GM23338 (cell line): ENCODE measurements at regions not wholly inside any gene's neighbourhood (a gene's known extent, or its start where the extent isn't known, plus 50 kb on each side); places are given as distances from the start of the nearest gene placed in this dataset.

Source experiments
- ATAC-seq: fragments of 200-7000 bp; cut with Tn5 transposase; 3 replicates; pipeline ENCODE4 v1.9.1; 2020
- DNase-seq: peaks from one replicate; pipeline ENCODE4 v3.0.0-alpha.2; 2015; ENCODE audit warnings: low spot score
- H2AFZ ChIP-seq: fragments of 200-600 bp; sonication (generic); 2 replicates; pipeline ENCODE4 v1.8.0; 2016; ENCODE audit warnings: antibody characterized with exemption, mild to moderate bottlenecking, moderate library complexity
- H3F3A ChIP-seq: fragments of 200-600 bp; sonication (generic); replicated peaks from 2 replicates; pipeline ENCODE4 v1.8.0; 2017; ENCODE audit warnings: antibody characterized with exemption, mixed run types, low read depth
- H3K27ac ChIP-seq: fragments of 200-600 bp; sonication (generic); 2 replicates; pipeline ENCODE4 v1.6.1; 2016; ENCODE audit warnings: low read depth
- H3K27me3 ChIP-seq: fragments of 200-600 bp; sonication (generic); 2 replicates; pipeline ENCODE4 v1.8.0; 2016; ENCODE audit warnings: mild to moderate bottlenecking, mixed run types, moderate library complexity; ENCODE audit not compliant: insufficient read depth
- H3K36me3 ChIP-seq: fragments of 200-600 bp; sonication (generic); 2 replicates; pipeline ENCODE4 v1.8.0; 2016; ENCODE audit warnings: mild to moderate bottlenecking; ENCODE audit not compliant: insufficient read depth
- H3K4me1 ChIP-seq: fragments of 200-600 bp; sonication (generic); 2 replicates; pipeline ENCODE4 v1.8.0; 2016; ENCODE audit warnings: mild to moderate bottlenecking, moderate library complexity; ENCODE audit not compliant: insufficient read depth
- H3K4me2 ChIP-seq: fragments of 200-600 bp; sonication (generic); 2 replicates; pipeline ENCODE4 v1.7.1; 2017; ENCODE audit warnings: mixed run types
- H3K4me3 ChIP-seq: fragments of 200-600 bp; sonication (generic); 2 replicates; pipeline ENCODE4 v1.6.1; 2016; ENCODE audit warnings: mixed run types
- H3K79me2 ChIP-seq: fragments of 200-600 bp; sonication (generic); replicated peaks from 2 replicates; pipeline ENCODE4 v1.8.0; 2017; ENCODE audit warnings: mild to moderate bottlenecking; ENCODE audit not compliant: insufficient read depth
- H3K9me2 ChIP-seq: fragments of 200-600 bp; sonication (generic); 2 replicates; pipeline ENCODE4 v1.8.0; 2017; ENCODE audit not compliant: insufficient read depth
- H4K20me1 ChIP-seq: fragments of 200-600 bp; sonication (generic); replicated peaks from 2 replicates; pipeline ENCODE4 v1.8.0; 2017; ENCODE audit warnings: mild to moderate bottlenecking; ENCODE audit not compliant: insufficient read depth
- H3K27ac Mint-ChIP-seq: 2 replicates; pipeline ENCODE4 v1.8.0; 2020; ENCODE audit warnings: inconsistent platforms, mild to moderate bottlenecking, moderate library complexity, mixed read lengths
- H3K27me3 Mint-ChIP-seq: 3 replicates; pipeline ENCODE4 v1.8.0; 2022; ENCODE audit warnings: low read depth, mild to moderate bottlenecking, moderate library complexity, mixed read lengths, inconsistent platforms; ENCODE audit not compliant: insufficient read depth, poor library complexity
- H3K36me3 Mint-ChIP-seq: 3 replicates; pipeline ENCODE4 v1.8.0; 2021; ENCODE audit warnings: low read depth, mild to moderate bottlenecking, inconsistent platforms, moderate library complexity, mixed read lengths
- H3K4me1 Mint-ChIP-seq: 3 replicates; pipeline ENCODE4 v1.8.0; 2020; ENCODE audit warnings: mild to moderate bottlenecking, inconsistent platforms, mixed read lengths
- H3K4me3 Mint-ChIP-seq: 3 replicates; pipeline ENCODE4 v1.8.0; 2021; ENCODE audit warnings: moderate library complexity, mild to moderate bottlenecking, inconsistent platforms, mixed read lengths
- H3K9me3 Mint-ChIP-seq: 3 replicates; pipeline ENCODE4 v1.8.0; 2020; ENCODE audit warnings: moderate library complexity, mild to moderate bottlenecking, inconsistent platforms, mixed read lengths
- CREB1 ChIP-seq: fragments of 250-450 bp; sonication (Bioruptor Pico); IDR thresholded peaks from 2 replicates; pipeline ENCODE4 v1.5.0; 2020; ENCODE audit warnings: low read depth, mild to moderate bottlenecking, moderate library complexity
- EZH2 ChIP-seq: fragments of 200-600 bp; sonication (generic); IDR thresholded peaks from one replicate; pipeline ENCODE4 v1.8.0; 2017; ENCODE audit warnings: antibody characterized with exemption, mild to moderate bottlenecking, low read depth; ENCODE audit not compliant: unreplicated experiment
- EZH2phosphoT487 ChIP-seq: fragments of 200-600 bp; sonication (generic); IDR thresholded peaks from one replicate; pipeline ENCODE4 v1.8.1; 2018; ENCODE audit warnings: antibody characterized with exemption; ENCODE audit not compliant: unreplicated experiment
- JUNB ChIP-seq: IDR thresholded peaks from one replicate; pipeline ENCODE4 v1.6.1; 2016; ENCODE audit warnings: antibody characterized with exemption; ENCODE audit not compliant: unreplicated experiment
- NANOG ChIP-seq: IDR thresholded peaks from 2 replicates; pipeline ENCODE4 v1.6.1; 2016; ENCODE audit warnings: antibody characterized with exemption, borderline replicate concordance
- POLR2AphosphoS5 ChIP-seq: IDR thresholded peaks from 2 replicates; pipeline ENCODE4 v1.6.1; 2016; ENCODE audit warnings: antibody characterized with exemption, low read depth
- STAT1 ChIP-seq: IDR thresholded peaks from one replicate; pipeline ENCODE4 v1.6.1; 2016; ENCODE audit warnings: antibody characterized with exemption; ENCODE audit not compliant: unreplicated experiment
- ZNF114 ChIP-seq: fragments of 250-450 bp; sonication (Bioruptor Pico); IDR thresholded peaks from 2 replicates; pipeline ENCODE4 v1.5.0; 2020; ENCODE audit warnings: mild to moderate bottlenecking, moderate library complexity
- ZNF331 ChIP-seq: fragments of 250-450 bp; sonication (Bioruptor Pico); IDR thresholded peaks from 2 replicates; pipeline ENCODE4 v1.5.0; 2020; ENCODE audit warnings: low read depth, mild to moderate bottlenecking, moderate library complexity
- TF ChIP-seq, protein P1 (sequence below): IDR thresholded peaks from 2 replicates; pipeline ENCODE4 v1.6.1; 2016; ENCODE audit warnings: antibody characterized with exemption
- TF ChIP-seq, protein P2 (sequence below): fragments of 250-450 bp; sonication (Bioruptor Pico); IDR thresholded peaks from 2 replicates; pipeline ENCODE4 v1.5.0; 2020; ENCODE audit warnings: mild to moderate bottlenecking, moderate library complexity
- TF ChIP-seq, protein P3 (sequence below): IDR thresholded peaks from one replicate; pipeline ENCODE4 v1.6.1; 2018; ENCODE audit warnings: antibody characterized with exemption; ENCODE audit not compliant: unreplicated experiment
- TF ChIP-seq, protein P4 (sequence below), 2 experiments: fragments of 200-600 bp in 1 of 2; sonication (generic) in 1 of 2; conservative IDR thresholded peaks; 2 replicates each; pipeline versions ENCODE4 v1.5.1 to v1.6.1; 2016 to 2017; ENCODE audit warnings: antibody characterized with exemption in 2 of 2, low read depth in 2 of 2, mild to moderate bottlenecking in 2 of 2, moderate library complexity in 1 of 2

DNA sequence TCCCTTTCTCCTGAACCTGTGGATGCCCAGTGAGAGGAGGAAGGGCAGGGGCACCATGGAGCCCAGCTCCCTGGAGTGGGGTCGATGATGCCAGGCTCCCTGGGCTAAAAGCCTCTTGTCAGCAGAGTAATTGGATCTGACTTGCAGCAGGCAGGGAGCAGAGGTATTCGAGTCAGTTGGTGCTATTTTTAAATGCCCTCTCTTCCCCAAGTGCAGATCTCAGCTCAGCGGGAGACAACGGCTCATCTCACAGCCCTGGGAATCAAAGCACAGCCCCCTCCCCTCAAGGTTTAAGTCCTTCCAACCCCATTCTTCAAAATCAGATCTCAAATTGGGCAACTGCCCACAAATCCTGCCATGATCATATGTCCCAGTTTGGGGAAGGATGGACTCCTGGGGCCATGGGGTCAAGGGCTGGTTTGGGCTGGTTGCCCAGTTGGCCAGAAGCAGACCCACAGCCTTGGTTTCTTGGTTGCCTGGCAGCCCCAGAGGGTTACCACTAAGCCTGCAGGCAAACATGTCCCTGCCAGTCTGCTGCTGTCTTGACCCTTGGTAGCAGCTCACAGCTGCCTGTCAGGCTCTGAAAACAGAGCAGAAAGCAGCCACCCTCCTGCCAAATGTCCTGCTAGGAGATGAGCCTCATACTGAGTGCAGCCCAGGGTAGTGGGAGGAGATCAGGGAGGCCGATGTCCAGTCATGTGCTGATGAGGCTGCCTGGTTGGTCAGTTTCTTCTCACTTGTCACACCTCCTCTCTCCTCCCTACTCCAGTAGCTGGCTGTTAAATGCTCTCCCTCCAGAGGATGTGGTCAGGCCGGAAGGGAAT lies 244.9 kb downstream of the LOXHD1 start:
- TF ChIP-seq JUNB (no peak), EZH2phosphoT487 (no peak), NANOG (no peak), POLR2AphosphoS5 (no peak), ZNF114 (no peak), EZH2 (no peak), CREB1 (CRISPR knock-in tag) (no peak), STAT1 (no peak), ZNF331 (CRISPR knock-in tag) (no peak)
- TF ChIP-seq, protein P1, sequence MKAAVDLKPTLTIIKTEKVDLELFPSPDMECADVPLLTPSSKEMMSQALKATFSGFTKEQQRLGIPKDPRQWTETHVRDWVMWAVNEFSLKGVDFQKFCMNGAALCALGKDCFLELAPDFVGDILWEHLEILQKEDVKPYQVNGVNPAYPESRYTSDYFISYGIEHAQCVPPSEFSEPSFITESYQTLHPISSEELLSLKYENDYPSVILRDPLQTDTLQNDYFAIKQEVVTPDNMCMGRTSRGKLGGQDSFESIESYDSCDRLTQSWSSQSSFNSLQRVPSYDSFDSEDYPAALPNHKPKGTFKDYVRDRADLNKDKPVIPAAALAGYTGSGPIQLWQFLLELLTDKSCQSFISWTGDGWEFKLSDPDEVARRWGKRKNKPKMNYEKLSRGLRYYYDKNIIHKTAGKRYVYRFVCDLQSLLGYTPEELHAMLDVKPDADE, result no peak
- TF ChIP-seq, protein P2, sequence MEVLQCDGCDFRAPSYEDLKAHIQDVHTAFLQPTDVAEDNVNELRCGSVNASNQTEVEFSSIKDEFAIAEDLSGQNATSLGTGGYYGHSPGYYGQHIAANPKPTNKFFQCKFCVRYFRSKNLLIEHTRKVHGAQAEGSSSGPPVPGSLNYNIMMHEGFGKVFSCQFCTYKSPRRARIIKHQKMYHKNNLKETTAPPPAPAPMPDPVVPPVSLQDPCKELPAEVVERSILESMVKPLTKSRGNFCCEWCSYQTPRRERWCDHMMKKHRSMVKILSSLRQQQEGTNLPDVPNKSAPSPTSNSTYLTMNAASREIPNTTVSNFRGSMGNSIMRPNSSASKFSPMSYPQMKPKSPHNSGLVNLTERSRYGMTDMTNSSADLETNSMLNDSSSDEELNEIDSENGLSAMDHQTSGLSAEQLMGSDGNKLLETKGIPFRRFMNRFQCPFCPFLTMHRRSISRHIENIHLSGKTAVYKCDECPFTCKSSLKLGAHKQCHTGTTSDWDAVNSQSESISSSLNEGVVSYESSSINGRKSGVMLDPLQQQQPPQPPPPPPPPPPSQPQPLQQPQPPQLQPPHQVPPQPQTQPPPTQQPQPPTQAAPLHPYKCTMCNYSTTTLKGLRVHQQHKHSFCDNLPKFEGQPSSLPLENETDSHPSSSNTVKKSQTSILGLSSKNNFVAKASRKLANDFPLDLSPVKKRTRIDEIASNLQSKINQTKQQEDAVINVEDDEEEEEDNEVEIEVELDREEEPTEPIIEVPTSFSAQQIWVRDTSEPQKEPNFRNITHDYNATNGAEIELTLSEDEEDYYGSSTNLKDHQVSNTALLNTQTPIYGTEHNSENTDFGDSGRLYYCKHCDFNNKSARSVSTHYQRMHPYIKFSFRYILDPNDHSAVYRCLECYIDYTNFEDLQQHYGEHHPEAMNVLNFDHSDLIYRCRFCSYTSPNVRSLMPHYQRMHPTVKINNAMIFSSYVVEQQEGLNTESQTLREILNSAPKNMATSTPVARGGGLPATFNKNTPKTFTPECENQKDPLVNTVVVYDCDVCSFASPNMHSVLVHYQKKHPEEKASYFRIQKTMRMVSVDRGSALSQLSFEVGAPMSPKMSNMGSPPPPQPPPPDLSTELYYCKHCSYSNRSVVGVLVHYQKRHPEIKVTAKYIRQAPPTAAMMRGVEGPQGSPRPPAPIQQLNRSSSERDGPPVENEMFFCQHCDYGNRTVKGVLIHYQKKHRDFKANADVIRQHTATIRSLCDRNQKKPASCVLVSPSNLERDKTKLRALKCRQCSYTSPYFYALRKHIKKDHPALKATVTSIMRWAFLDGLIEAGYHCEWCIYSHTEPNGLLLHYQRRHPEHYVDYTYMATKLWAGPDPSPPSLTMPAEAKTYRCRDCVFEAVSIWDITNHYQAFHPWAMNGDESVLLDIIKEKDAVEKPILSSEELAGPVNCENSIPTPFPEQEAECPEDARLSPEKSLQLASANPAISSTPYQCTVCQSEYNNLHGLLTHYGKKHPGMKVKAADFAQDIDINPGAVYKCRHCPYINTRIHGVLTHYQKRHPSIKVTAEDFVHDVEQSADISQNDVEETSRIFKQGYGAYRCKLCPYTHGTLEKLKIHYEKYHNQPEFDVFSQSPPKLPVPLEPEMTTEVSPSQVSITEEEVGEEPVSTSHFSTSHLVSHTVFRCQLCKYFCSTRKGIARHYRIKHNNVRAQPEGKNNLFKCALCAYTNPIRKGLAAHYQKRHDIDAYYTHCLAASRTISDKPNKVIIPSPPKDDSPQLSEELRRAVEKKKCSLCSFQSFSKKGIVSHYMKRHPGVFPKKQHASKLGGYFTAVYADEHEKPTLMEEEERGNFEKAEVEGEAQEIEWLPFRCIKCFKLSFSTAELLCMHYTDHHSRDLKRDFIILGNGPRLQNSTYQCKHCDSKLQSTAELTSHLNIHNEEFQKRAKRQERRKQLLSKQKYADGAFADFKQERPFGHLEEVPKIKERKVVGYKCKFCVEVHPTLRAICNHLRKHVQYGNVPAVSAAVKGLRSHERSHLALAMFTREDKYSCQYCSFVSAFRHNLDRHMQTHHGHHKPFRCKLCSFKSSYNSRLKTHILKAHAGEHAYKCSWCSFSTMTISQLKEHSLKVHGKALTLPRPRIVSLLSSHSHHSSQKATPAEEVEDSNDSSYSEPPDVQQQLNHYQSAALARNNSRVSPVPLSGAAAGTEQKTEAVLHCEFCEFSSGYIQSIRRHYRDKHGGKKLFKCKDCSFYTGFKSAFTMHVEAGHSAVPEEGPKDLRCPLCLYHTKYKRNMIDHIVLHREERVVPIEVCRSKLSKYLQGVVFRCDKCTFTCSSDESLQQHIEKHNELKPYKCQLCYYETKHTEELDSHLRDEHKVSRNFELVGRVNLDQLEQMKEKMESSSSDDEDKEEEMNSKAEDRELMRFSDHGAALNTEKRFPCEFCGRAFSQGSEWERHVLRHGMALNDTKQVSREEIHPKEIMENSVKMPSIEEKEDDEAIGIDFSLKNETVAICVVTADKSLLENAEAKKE (CRISPR knock-in tag), result no peak
- TF ChIP-seq, protein P3, sequence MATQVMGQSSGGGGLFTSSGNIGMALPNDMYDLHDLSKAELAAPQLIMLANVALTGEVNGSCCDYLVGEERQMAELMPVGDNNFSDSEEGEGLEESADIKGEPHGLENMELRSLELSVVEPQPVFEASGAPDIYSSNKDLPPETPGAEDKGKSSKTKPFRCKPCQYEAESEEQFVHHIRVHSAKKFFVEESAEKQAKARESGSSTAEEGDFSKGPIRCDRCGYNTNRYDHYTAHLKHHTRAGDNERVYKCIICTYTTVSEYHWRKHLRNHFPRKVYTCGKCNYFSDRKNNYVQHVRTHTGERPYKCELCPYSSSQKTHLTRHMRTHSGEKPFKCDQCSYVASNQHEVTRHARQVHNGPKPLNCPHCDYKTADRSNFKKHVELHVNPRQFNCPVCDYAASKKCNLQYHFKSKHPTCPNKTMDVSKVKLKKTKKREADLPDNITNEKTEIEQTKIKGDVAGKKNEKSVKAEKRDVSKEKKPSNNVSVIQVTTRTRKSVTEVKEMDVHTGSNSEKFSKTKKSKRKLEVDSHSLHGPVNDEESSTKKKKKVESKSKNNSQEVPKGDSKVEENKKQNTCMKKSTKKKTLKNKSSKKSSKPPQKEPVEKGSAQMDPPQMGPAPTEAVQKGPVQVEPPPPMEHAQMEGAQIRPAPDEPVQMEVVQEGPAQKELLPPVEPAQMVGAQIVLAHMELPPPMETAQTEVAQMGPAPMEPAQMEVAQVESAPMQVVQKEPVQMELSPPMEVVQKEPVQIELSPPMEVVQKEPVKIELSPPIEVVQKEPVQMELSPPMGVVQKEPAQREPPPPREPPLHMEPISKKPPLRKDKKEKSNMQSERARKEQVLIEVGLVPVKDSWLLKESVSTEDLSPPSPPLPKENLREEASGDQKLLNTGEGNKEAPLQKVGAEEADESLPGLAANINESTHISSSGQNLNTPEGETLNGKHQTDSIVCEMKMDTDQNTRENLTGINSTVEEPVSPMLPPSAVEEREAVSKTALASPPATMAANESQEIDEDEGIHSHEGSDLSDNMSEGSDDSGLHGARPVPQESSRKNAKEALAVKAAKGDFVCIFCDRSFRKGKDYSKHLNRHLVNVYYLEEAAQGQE, result no peak
- TF ChIP-seq, protein P4, sequence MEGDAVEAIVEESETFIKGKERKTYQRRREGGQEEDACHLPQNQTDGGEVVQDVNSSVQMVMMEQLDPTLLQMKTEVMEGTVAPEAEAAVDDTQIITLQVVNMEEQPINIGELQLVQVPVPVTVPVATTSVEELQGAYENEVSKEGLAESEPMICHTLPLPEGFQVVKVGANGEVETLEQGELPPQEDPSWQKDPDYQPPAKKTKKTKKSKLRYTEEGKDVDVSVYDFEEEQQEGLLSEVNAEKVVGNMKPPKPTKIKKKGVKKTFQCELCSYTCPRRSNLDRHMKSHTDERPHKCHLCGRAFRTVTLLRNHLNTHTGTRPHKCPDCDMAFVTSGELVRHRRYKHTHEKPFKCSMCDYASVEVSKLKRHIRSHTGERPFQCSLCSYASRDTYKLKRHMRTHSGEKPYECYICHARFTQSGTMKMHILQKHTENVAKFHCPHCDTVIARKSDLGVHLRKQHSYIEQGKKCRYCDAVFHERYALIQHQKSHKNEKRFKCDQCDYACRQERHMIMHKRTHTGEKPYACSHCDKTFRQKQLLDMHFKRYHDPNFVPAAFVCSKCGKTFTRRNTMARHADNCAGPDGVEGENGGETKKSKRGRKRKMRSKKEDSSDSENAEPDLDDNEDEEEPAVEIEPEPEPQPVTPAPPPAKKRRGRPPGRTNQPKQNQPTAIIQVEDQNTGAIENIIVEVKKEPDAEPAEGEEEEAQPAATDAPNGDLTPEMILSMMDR (conservative IDR thresholded peaks at IDR 0.05; ENCODE audit: low read depth in 2 of 2), result no peak
- H2AFZ ChIP-seq, result no peak overlapping the region
- H3K36me3 ChIP-seq, result no peaks in the 10 kb centered on the region
- H3K27me3 ChIP-seq, result no peaks in the 10 kb centered on the region
- Mint-ChIP-seq H3K9me3 (no peaks in the 10 kb centered on the region), H3K27ac (no peak overlapping the region), H3K4me3 (no peak overlapping the region), H3K36me3 (no peaks in the 10 kb centered on the region), H3K27me3 (peaks cover 4% of the 10 kb centered on the region), H3K4me1 (peaks cover 55% of the 10 kb centered on the region)
- no peak overlapping the region for H3K4me3 ChIP-seq
- no peaks in the 10 kb centered on the region for H3K79me2 ChIP-seq
- no peaks in the 10 kb centered on the region for H3F3A ChIP-seq
- no peak overlapping the region for H3K27ac ChIP-seq
- no peaks in the 10 kb centered on the region for H4K20me1 ChIP-seq
- H3K9me2 ChIP-seq, result 0 out of 2 replicates have a peak, but pooled peaks cover 2% of the 10 kb centered on the region
- ATAC-seq, result peak; percentile 16
- H3K4me2 ChIP-seq, result peak overlapping the region; percentile 57
- H3K4me1 ChIP-seq, result peaks cover 37% of the 10 kb centered on the region
- DNase-seq, result peak; percentile 34
